ENCODE measurements at regions not wholly inside any gene's neighbourhood (a gene's known extent, or its start where the extent isn't known, plus 50 kb on each side); places are given as distances from the start of the nearest gene placed in this dataset.
A peak's percentile ranks its signal among the peaks of the same experiment; 100 is the strongest.

- no peak for TF ChIP-seq TAF1 (IDR thresholded peaks at IDR 0.05; ENCODE audit: low read depth)
- no peak for TF ChIP-seq CREB1 (IDR thresholded peaks at IDR 0.05; ENCODE audit: low read depth)
- no peak for TF ChIP-seq NFIC (IDR thresholded peaks at IDR 0.05)
- TF ChIP-seq REST (IDR thresholded peaks at IDR 0.05; ENCODE audit: low read depth), result no peak
- TF ChIP-seq YY1 (IDR thresholded peaks at IDR 0.05; ENCODE audit: low read depth), result peak; percentile 92
- no peak for TF ChIP-seq TEAD4 (IDR thresholded peaks at IDR 0.05)
- no peak for TF ChIP-seq TCF12 (IDR thresholded peaks at IDR 0.05; ENCODE audit: low read depth)
- TF ChIP-seq CEBPB (IDR thresholded peaks at IDR 0.05), result no peak
- TF ChIP-seq EGR1 (IDR thresholded peaks at IDR 0.05), result no peak; the same call in 1 of the 2 replicates
- no peak for TF ChIP-seq MAX (IDR thresholded peaks at IDR 0.05)
- TF ChIP-seq FOXM1 (IDR thresholded peaks at IDR 0.05; ENCODE audit: borderline replicate concordance, low read depth), result no peak
- peak; percentile 56; the same call in 1 of the 2 replicates for TF ChIP-seq USF1 (IDR thresholded peaks at IDR 0.05)
Observed at GRCh38 chr20:33933469-33933909, 60.2 kb upstream of the RALY start.
